Stomach (tissue), 4 donors: ENCODE measurements at regions not wholly inside any gene's neighbourhood (a gene's known extent, or its start where the extent isn't known, plus 50 kb on each side); places are given as distances from the start of the nearest gene placed in this dataset.

ENCODE experiments used
- EP300 ChIP-seq: sonication (generic); formaldehyde crosslinking; IDR thresholded peaks from one replicate; pipeline ENCODE4 v1.6.1; 2017; ENCODE audit warnings: antibody characterized with exemption
- POLR2A ChIP-seq, 4 donors: fragments of 450-650 bp; IDR thresholded peaks; one replicate each; pipeline ENCODE4 v1.6.1; 2016; ENCODE audit warnings: antibody characterized with exemption in 4 of 4, control low read depth in 2 of 4, mild to moderate bottlenecking in 1 of 4, moderate library complexity in 1 of 4
- POLR2AphosphoS5 ChIP-seq, 3 donors: sonication (generic); formaldehyde crosslinking; IDR thresholded peaks; one replicate each; pipeline ENCODE4 v1.6.1; 2016; ENCODE audit warnings: antibody characterized with exemption in 3 of 3
- TF ChIP-seq, protein P1 (sequence below), 7 experiments: fragments of 450-650 bp in 4 of 7; fragments of 200-600 bp in 3 of 7; sonication (generic) in 3 of 7; IDR thresholded peaks; one replicate each; pipeline ENCODE4 v1.5.1; 2016 to 2019; ENCODE audit warnings: antibody characterized with exemption in 7 of 7, control low read depth in 2 of 7, mild to moderate bottlenecking in 1 of 7

DNA sequence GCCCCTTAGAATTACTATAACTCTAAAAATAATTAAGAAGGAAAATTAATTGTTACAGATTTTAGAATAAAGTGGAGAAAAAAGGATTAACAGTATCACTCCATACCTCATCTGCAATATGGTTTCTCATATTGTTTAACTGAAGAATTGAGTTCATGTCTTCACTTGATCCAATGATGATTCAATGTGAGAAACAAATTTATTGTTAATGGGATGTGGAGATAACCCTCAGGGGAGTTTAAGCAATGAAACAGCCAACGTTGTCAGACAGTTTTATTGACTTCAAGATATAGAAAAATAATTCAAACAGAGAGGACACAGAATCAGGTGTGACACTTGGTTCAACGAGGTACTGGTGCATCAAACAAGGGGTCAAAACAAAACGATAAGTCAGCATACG lies 665.2 kb upstream of the ACO1 start:
- TF ChIP-seq, protein P1, sequence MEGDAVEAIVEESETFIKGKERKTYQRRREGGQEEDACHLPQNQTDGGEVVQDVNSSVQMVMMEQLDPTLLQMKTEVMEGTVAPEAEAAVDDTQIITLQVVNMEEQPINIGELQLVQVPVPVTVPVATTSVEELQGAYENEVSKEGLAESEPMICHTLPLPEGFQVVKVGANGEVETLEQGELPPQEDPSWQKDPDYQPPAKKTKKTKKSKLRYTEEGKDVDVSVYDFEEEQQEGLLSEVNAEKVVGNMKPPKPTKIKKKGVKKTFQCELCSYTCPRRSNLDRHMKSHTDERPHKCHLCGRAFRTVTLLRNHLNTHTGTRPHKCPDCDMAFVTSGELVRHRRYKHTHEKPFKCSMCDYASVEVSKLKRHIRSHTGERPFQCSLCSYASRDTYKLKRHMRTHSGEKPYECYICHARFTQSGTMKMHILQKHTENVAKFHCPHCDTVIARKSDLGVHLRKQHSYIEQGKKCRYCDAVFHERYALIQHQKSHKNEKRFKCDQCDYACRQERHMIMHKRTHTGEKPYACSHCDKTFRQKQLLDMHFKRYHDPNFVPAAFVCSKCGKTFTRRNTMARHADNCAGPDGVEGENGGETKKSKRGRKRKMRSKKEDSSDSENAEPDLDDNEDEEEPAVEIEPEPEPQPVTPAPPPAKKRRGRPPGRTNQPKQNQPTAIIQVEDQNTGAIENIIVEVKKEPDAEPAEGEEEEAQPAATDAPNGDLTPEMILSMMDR (IDR thresholded peaks at IDR 0.05) = no peak
- TF ChIP-seq POLR2AphosphoS5 (IDR thresholded peaks at IDR 0.05) = no peak
- TF ChIP-seq POLR2A (IDR thresholded peaks at IDR 0.05) = no peak
- no peak for TF ChIP-seq EP300
